CD14-positive monocyte (primary cell): ENCODE measurements at regions not wholly inside any gene's neighbourhood (a gene's known extent, or its start where the extent isn't known, plus 50 kb on each side); places are given as distances from the start of the nearest gene placed in this dataset.
A peak's percentile ranks its signal among the peaks of the same experiment; 100 is the strongest.

Source experiments
- DNase-seq, 3 donors: peaks; one replicate each; pipeline ENCODE4 v3.0.0-alpha.2; 2011 to 2022
- H2AFZ ChIP-seq: 2 replicates; pipeline ENCODE4 v1.6.0; 2012; ENCODE audit warnings: mild to moderate bottlenecking, low read depth, low read length, inconsistent platforms; ENCODE audit not compliant: insufficient read depth, poor library complexity, severe bottlenecking
- H3K27ac ChIP-seq, 2 donors: 1 replicate in 1 of 2; 2 replicates in 1 of 2; pipeline ENCODE4 v1.5.1; 2012 to 2013; ENCODE audit warnings: low read length in 2 of 2, control low read depth in 1 of 2, inconsistent platforms in 1 of 2, low read depth in 1 of 2, mild to moderate bottlenecking in 1 of 2
- H3K27me3 ChIP-seq, 2 donors: one replicate each; pipeline versions ENCODE4 v1.6.0 to v1.6.1; 2011 to 2013; ENCODE audit warnings: low read length in 2 of 2; ENCODE audit not compliant: control insufficient read depth in 2 of 2, insufficient read depth in 2 of 2
- H3K36me3 ChIP-seq, 2 donors: replicated peaks in 1 of 2; 1 replicate in 1 of 2; 2 replicates in 1 of 2; pipeline versions ENCODE4 v1.5.1 to v1.6.1; 2012 to 2013; ENCODE audit warnings: low read length in 2 of 2, control low read depth in 1 of 2, inconsistent platforms in 1 of 2, mild to moderate bottlenecking in 1 of 2; ENCODE audit not compliant: insufficient read depth in 2 of 2, control insufficient read depth in 1 of 2
- H3K4me1 ChIP-seq, 2 donors: 1 replicate in 1 of 2; 2 replicates in 1 of 2; pipeline versions ENCODE4 v1.5.1 to v1.6.1; 2012 to 2013; ENCODE audit warnings: low read length in 2 of 2, control low read depth in 1 of 2, inconsistent platforms in 1 of 2, mild to moderate bottlenecking in 1 of 2, moderate library complexity in 1 of 2; ENCODE audit not compliant: insufficient read depth in 2 of 2, control insufficient read depth in 1 of 2
- H3K4me2 ChIP-seq: replicated peaks from 2 replicates; pipeline ENCODE3; 2012; ENCODE audit warnings: low read length, moderate library complexity, mild to moderate bottlenecking; ENCODE audit not compliant: poor library complexity, severe bottlenecking; ENCODE audit errors: extremely low read depth
- H3K4me3 ChIP-seq, 3 experiments: fragments of 200-600 bp in 1 of 3; sonication (generic) in 1 of 3; replicated peaks in 1 of 3; 1 replicate in 2 of 3; 2 replicates in 1 of 3; pipeline ENCODE4 v1.5.1; 2011 to 2013; ENCODE audit warnings: low read length in 3 of 3, mild to moderate bottlenecking in 3 of 3, control low read depth in 2 of 3, low read depth in 2 of 3, inconsistent platforms in 1 of 3, moderate library complexity in 1 of 3
- H3K79me2 ChIP-seq: 2 replicates; pipeline ENCODE4 v1.6.0; 2012; ENCODE audit warnings: mild to moderate bottlenecking, control low read depth, inconsistent platforms, low read length, moderate library complexity; ENCODE audit not compliant: insufficient read depth
- H3K9ac ChIP-seq: 2 replicates; pipeline ENCODE4 v1.6.0; 2017; ENCODE audit warnings: low read length, mild to moderate bottlenecking; ENCODE audit not compliant: insufficient read depth, poor library complexity, severe bottlenecking
- H3K9me3 ChIP-seq, 2 donors: replicated peaks in 1 of 2; 1 replicate in 1 of 2; 2 replicates in 1 of 2; pipeline versions ENCODE4 v1.5.1 to v1.6.1; 2012 to 2013; ENCODE audit warnings: low read length in 2 of 2, control low read depth in 1 of 2; ENCODE audit not compliant: control insufficient read depth in 1 of 2, insufficient read depth in 1 of 2
- H4K20me1 ChIP-seq: 2 replicates; pipeline ENCODE4 v1.6.0; 2012; ENCODE audit warnings: mild to moderate bottlenecking, low read length, control low read depth, moderate library complexity; ENCODE audit not compliant: insufficient read depth
- H3K27ac Mint-ChIP-seq, 7 donors: one replicate each; pipeline ENCODE4 v1.8.0; 2020; ENCODE audit warnings: mild to moderate bottlenecking in 7 of 7, mixed read lengths in 7 of 7, moderate library complexity in 6 of 7, inconsistent platforms in 2 of 7
- H3K27me3 Mint-ChIP-seq, 3 donors: one replicate each; pipeline ENCODE4 v1.8.0; 2021 to 2022; ENCODE audit warnings: low read depth in 3 of 3, mild to moderate bottlenecking in 3 of 3, mixed read lengths in 3 of 3, moderate library complexity in 3 of 3, inconsistent platforms in 1 of 3
- H3K36me3 Mint-ChIP-seq, 2 donors: one replicate each; pipeline ENCODE4 v1.8.0; 2020; ENCODE audit warnings: mixed read lengths in 2 of 2, inconsistent platforms in 1 of 2, mild to moderate bottlenecking in 1 of 2
- H3K4me1 Mint-ChIP-seq: one replicate; pipeline ENCODE4 v1.8.0; 2020; ENCODE audit warnings: mild to moderate bottlenecking, mixed read lengths
- H3K4me3 Mint-ChIP-seq, 2 donors: one replicate each; pipeline ENCODE4 v1.8.0; 2020; ENCODE audit warnings: mild to moderate bottlenecking in 2 of 2, mixed read lengths in 2 of 2, moderate library complexity in 1 of 2
- H3K9me3 Mint-ChIP-seq, 7 donors: one replicate each; pipeline ENCODE4 v1.8.0; 2020 to 2022; ENCODE audit warnings: mixed read lengths in 7 of 7, mild to moderate bottlenecking in 6 of 7, moderate library complexity in 6 of 7, inconsistent platforms in 2 of 7
- CTCF ChIP-seq: fragments of 200-600 bp; IDR thresholded peaks from one replicate; pipeline ENCODE4 v1.8.0; 2022; ENCODE audit warnings: antibody characterized with exemption, mild to moderate bottlenecking
- WGBS: methylation state at CpG from one replicate; pipeline ENCODE4 v1.1.5; 2013; ENCODE audit warnings: missing lambda C conversion rate; ENCODE audit not compliant: insufficient coverage; 5-methylcytosine and 5-hydroxymethylcytosine counted together
- intact Hi-C, 2 donors: fragments of 100-400 bp; cut with micrococcal nuclease; formaldehyde crosslinking; loops; one replicate each; pipeline versions ENCODE4 v1.15.0 to v1.15.1; 2023

- no peaks in the 10 kb centered on the region for H3K36me3 ChIP-seq
- no peak overlapping the region for H3K4me3 ChIP-seq
- intact Hi-C loops: no loop called here
- peaks cover 11% of the 10 kb centered on the region for H3K4me1 Mint-ChIP-seq
- peaks cover 2 to 7% (median 4%) of the 10 kb centered on the region in 3 donors for H3K27me3 Mint-ChIP-seq
- H3K4me1 ChIP-seq: peaks cover 7% of the 10 kb centered on the region in 2 donors
- no CpG with 5 or more reads among the region's 2 CpGs for WGBS
- H4K20me1 ChIP-seq: no peaks in the 10 kb centered on the region
- peaks cover 4 to 13% (median 8%) of the 10 kb centered on the region in 7 donors for H3K9me3 Mint-ChIP-seq
- H3K79me2 ChIP-seq: no peaks in the 10 kb centered on the region
- H3K4me3 Mint-ChIP-seq: peak overlapping the region in 1 of 2 donors; percentile 8
- no peak overlapping the region for H3K4me2 ChIP-seq
- peaks cover 9 to 11% of the 10 kb centered on the region in 2 donors for H3K9me3 ChIP-seq
- no peak overlapping the region for H3K27ac ChIP-seq
- no peak overlapping the region for H3K9ac ChIP-seq
- TF ChIP-seq CTCF: peak; percentile 22
- DNase-seq: peak in 1 of 3 donors; percentile 7
- H3K27ac Mint-ChIP-seq: no peak overlapping the region
- no peak overlapping the region for H2AFZ ChIP-seq
- no peaks in the 10 kb centered on the region for H3K36me3 Mint-ChIP-seq
- H3K27me3 ChIP-seq: no peaks in the 10 kb centered on the region
These were observed 78.6 kb upstream of the SLC28A3 start for GRCh38 chr9:84419031-84419602.

DNA sequence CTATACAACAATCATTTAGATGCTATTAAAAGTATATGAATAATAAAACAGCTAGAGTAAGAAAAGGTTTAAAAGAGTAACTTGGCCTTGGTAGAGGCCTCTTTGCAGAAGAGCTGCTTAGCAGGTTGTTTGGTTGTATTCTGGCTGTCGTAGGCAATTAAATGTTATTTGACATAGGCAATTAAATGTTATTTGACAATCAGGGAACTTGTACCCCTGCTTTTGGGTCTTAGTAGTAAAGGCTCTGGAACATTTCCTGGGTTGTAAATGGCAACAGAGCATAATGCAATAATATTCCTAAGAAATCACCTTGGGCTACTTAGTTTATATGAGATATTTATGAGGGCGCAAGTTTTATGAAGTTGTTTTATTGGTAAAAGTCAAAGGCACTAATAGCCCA is 84.4 kb upstream of the SLC28A3 start:
- no peaks in the 10 kb centered on the region for H4K20me1 ChIP-seq
- Mint-ChIP-seq H3K4me1 (no peaks in the 10 kb centered on the region), H3K4me3 (no peak overlapping the region), H3K9me3 (peaks cover 4 to 18% (median 13%) of the 10 kb centered on the region in 7 donors), H3K27ac (no peak overlapping the region), H3K27me3 (peaks cover 0 to 4% (median 2%) of the 10 kb centered on the region in 3 donors), H3K36me3 (no peaks in the 10 kb centered on the region)
- H3K4me3 ChIP-seq: no peak overlapping the region
- no peak for DNase-seq
- H3K27me3 ChIP-seq: no peaks in the 10 kb centered on the region
- no peak overlapping the region for H3K27ac ChIP-seq
- H3K79me2 ChIP-seq: no peaks in the 10 kb centered on the region
- intact Hi-C loops: no loop called here
- H3K9me3 ChIP-seq: peaks cover 14 to 15% of the 10 kb centered on the region in 2 donors
- H3K4me2 ChIP-seq: no peak overlapping the region
- no peaks in the 10 kb centered on the region for H3K4me1 ChIP-seq
- no peaks in the 10 kb centered on the region for H3K36me3 ChIP-seq
- H3K9ac ChIP-seq: no peak overlapping the region
- H2AFZ ChIP-seq: no peak overlapping the region
- no peak for TF ChIP-seq CTCF
- 100% methylated on average over 1 of the region's 2 CpGs for WGBS
